ENCODE measurements at regions not wholly inside any gene's neighbourhood (a gene's known extent, or its start where the extent isn't known, plus 50 kb on each side); places are given as distances from the start of the nearest gene placed in this dataset.
A peak's percentile ranks its signal among the peaks of the same experiment; 100 is the strongest.

DNA sequence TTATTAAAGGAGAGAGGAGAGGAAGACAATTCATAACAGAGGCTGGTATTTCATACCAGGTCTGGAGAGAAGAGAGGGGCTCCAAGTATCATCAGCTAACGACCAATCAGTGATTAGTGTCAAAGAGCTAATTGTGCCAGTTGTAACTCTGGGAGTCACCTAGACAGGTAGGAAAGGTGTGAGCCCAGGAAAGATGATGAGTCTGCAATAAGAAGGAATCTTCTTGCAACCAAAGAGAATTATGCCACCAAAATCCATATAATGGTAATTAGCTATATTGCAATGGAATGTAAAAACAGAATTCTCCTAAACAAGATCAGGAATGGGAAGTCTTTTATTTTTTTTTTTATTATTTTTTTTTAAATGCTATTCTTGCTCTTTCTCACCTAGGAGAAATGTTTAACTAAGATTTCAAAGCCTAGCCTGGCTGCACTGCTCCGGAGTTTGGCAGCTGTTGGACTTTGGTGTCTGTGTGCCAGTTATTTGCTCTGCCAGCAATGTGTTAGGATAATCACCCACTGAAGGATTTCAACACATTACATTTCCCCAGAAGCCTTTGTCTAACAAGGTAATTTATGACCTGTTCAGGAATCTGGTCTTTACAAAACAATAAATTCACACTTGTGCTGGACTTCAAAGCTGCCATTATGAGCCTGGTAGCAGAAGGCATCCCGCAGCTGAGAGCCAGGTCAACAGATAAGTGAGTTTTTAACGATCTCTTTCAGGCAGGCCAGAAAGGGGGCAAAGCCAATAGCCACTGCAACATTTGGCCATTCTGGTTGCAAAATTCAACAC, 89.4 kb downstream of the FOXB1 start:
- DNase-seq (ENCODE audit: extremely low read depth in 1 of 2, low read depth in 1 of 2) = no peak

- DNase-seq (ENCODE audit: extremely low read depth in 1 of 2, low read depth in 1 of 2) = no peak
Observed at GRCh38 chr15:60095711-60096110, 91.6 kb downstream of the FOXB1 start.

DNA sequence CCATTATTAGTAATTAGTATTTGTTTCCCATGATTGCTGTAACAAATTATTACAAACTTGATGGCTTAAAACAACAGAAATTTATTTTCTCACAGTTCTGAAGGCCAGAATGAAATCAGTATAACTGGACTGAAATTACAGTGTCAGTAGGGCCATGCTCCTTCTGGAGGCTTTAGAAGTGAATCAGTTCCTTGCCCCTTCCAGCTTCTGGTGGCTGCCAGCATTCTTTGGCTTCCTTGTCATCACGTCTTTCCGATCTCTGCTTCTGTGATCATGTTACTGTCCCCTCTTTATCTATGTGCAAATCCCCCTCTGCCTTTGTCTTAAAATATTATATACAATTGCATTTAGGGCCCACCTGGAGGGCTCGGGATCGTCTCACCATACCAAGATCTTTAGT, 92.0 kb downstream of the FOXB1 start:
- DNase-seq (ENCODE audit: extremely low read depth in 1 of 2, low read depth in 1 of 2) = no peak

- no peak for DNase-seq (ENCODE audit: extremely low read depth in 1 of 2, low read depth in 1 of 2)
Observed at GRCh38 chr15:60101416-60101815, 97.3 kb downstream of the FOXB1 start.

- no peak for DNase-seq (ENCODE audit: extremely low read depth in 1 of 2, low read depth in 1 of 2)
Observed at GRCh38 chr15:60102748-60103147, 98.6 kb downstream of the FOXB1 start.

DNA sequence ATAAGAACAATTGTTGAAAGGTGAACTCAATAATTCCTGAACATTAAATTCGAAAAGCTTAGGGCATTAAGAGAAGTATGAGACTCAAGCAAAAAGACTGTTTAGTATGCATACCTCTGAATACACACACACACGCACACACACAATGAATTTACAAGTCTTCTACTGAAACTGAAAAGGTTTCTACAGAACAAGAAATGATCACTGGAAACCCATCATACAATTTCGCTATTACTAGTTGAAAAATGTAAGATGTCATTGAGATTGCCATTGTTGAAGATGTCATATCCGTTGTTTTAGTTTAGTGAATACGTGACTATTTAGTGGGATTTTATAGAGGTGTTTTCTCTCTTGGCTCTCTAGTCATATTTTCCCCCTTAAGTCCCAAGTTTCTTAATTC, 106.8 kb downstream of the FOXB1 start:
- no peak for DNase-seq (ENCODE audit: extremely low read depth in 1 of 2, low read depth in 1 of 2)

- no peak for DNase-seq (ENCODE audit: extremely low read depth in 1 of 2, low read depth in 1 of 2)
Observed at GRCh38 chr15:60115579-60116380, 111.7 kb downstream of the FOXB1 start.

GRCh38 chr15:60116456-60117089, 112.5 kb downstream of the FOXB1 start:
- no peak for DNase-seq (ENCODE audit: extremely low read depth in 1 of 2, low read depth in 1 of 2)

DNA sequence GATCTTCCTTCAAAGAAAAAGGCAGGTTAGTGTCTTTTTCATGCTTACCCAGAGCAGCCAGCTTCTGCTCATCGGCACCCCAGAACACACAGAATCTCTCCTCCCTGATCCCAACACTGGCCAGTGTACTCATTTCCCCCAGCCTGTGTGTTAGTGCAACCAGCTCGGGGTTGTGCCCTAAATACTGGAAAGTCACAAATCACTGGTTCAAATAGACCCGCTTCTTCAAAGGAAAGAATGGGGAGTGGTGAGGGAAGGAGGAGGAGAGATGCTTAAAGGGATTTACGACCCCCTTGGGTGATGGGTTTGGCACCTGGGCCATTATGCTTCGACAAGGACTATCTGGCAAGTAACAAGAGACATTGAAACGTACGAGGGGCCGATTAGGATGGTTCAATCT, 114.0 kb downstream of the FOXB1 start:
- DNase-seq (ENCODE audit: extremely low read depth in 1 of 2, low read depth in 1 of 2) = no peak

GRCh38 chr15:60118626-60119025, 114.5 kb downstream of the FOXB1 start:
- DNase-seq (ENCODE audit: extremely low read depth in 1 of 2, low read depth in 1 of 2) = no peak

DNA sequence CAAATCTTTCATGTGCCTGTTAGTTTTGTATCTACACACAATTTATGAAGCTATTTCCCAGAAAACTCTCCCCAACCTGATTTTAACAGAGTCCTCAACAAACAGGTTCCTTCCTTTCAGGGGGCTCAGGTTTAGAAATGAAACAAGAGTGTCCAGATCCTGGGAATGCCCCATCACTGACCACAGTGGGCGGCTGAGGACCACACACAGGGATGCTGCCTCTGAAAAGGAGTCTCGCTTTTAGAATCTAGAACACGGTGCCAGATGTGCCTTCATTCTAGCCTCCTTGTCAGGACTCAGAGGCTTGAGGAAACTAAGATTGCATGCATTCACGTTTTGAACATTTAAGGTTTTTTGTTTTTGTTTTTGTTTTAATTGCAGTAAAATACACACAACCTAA, 115.0 kb downstream of the FOXB1 start:
- no peak for DNase-seq (ENCODE audit: extremely low read depth in 1 of 2, low read depth in 1 of 2)

DNA sequence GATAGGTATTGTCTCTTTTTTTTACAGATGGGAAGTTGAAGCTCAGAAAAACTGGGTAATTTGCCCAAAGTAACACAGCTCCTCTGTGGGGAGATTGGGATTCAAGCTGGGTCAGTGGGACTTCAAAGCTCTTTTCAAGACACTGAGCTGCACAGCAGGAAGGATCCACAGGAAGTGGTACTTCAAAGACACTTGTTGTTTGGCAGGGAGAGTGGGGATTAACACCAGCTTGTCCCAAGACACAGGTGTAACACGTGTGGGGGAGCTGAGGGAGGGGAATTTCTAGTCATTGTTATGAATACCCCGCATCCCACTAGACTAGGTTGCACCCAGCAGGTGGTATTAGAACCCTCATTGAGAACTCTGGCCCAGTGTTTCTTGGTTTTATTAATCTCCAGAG, 116.0 kb downstream of the FOXB1 start:
- no peak for DNase-seq (ENCODE audit: extremely low read depth in 1 of 2, low read depth in 1 of 2)

- peak in 1 of 2 donors; percentile 55 for DNase-seq (ENCODE audit: extremely low read depth in 1 of 2, low read depth in 1 of 2)
Observed at GRCh38 chr15:60121845-60122244, 117.7 kb downstream of the FOXB1 start.

DNA sequence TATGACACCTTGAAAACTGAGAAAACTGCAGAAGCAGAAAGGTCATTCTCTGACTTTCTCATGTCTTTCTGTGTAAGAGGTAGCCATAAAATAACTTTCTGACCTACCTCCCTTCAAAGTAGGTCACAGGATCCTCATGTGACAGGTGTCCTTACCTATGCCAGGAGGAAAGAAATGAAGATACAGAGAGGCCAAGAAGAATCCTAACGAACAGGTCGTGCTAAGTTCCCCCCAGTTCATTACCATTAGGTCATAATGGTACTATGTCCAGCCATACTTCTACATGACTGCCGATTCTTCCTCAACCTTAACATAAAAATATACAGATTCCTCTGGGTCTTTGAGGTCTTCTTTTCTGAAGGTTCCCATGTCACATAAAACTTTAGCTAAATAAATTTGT, 118.6 kb downstream of the FOXB1 start:
- no peak for DNase-seq (ENCODE audit: extremely low read depth in 1 of 2, low read depth in 1 of 2)

DNA sequence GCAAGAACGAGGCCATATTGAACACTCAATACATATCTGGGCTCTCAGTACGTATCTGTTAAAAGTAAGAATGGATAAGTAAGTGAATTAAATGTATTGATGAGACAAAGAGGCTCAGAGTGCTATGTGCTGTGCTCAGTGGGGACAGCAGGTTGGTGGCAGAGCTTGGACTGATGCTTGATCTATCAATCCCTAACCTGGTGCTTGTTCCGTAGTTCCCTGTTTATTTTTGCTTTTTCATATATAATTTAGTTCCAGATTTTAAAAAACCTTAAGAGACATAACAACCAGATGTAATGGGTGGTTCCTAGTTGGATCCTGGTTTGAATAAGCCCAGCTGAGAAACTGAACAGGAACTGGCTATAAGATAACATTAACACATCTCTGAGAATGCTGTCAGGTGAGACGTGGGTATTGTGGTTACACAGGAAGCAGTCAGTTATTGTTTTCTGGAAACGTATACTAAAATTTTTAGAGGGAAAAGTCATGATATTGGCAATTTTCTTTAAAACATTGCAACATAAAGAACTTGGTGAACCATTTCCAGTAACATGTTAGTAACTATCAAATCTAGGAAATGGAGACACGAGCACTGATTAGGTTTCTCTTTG, 120.5 kb downstream of the FOXB1 start:
- no peak for DNase-seq (ENCODE audit: extremely low read depth in 1 of 2, low read depth in 1 of 2)

- no peak for DNase-seq (ENCODE audit: extremely low read depth in 1 of 2, low read depth in 1 of 2)
Observed at GRCh38 chr15:60125334-60125733, 121.2 kb downstream of the FOXB1 start.

- DNase-seq (ENCODE audit: extremely low read depth in 1 of 2, low read depth in 1 of 2) = no peak
Observed at GRCh38 chr15:60126200-60126599, 122.1 kb downstream of the FOXB1 start.

GRCh38 chr15:60126661-60127060, 122.5 kb downstream of the FOXB1 start:
- DNase-seq (ENCODE audit: extremely low read depth in 1 of 2, low read depth in 1 of 2) = no peak

- no peak for DNase-seq (ENCODE audit: extremely low read depth in 1 of 2, low read depth in 1 of 2)
Observed at GRCh38 chr15:60128000-60128376, 123.9 kb downstream of the FOXB1 start.

DNA sequence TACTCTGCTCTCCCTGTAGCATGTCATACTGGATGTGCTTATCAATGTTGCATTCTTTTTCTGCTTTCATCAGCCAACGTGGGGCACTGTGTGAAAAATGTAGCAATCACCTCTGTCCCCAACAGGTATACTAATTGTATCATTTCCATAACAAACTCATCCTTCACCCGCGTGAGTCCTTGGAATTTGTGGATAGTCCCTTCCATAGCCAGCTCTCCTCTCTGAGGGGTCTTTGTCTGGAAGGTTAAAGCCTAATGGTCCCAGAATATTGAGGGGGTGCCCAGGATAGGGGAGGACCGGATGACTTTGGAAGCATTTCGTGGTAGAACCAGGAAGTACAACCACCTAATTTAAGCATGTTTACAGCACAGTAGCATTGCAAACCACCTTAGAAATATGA, 124.6 kb downstream of the FOXB1 start:
- no peak for DNase-seq (ENCODE audit: extremely low read depth in 1 of 2, low read depth in 1 of 2)

DNA sequence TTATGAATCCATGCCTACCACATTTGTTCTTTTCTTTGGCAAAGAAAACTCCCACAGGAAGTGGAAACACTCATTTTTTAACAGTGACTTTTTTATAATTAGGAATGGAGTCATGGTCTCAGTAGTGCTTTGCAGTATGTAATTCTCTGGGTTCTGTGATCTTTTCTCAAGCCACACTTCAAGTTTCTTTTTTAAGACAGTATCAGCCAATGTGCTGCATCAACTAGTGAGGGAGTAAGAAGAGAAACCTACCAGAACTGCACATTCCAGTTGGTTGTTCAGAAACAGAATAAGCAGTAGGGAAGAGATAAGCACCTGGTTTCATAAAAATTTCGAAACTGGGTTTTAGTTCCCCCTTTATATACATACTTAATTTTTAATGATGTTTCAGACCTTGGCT, 126.3 kb downstream of the FOXB1 start:
- DNase-seq (ENCODE audit: extremely low read depth in 1 of 2, low read depth in 1 of 2) = no peak

All from stimulated activated CD8-positive, alpha-beta memory T cell treated with anti-CD3 and anti-CD28 coated beads, Interleukin-7, amount 100 ng/mL, for 48 hours (primary cell).